BJ (cell line): ENCODE measurements at regions not wholly inside any gene's neighbourhood (a gene's known extent, or its start where the extent isn't known, plus 50 kb on each side); places are given as distances from the start of the nearest gene placed in this dataset.

ENCODE experiments used
- CTCF ChIA-PET: fragments of 350-600 bp; formaldehyde crosslinking; extraction: SDS; loops from one replicate; lab custom pipeline; 2021; ENCODE audit warnings: antibody characterized with exemption, inconsistent platforms; lab: Yijun Ruan, JAX
- POLR2A ChIA-PET: fragments of 300-600 bp; sonication (Branson Sonifier 250); formaldehyde crosslinking; extraction: SDS; loops from one replicate; lab custom pipeline; 2021; ENCODE audit warnings: antibody characterized with exemption; lab: Charles Lee
- DNase-seq: peaks from one replicate; pipeline ENCODE4 v3.0.0-alpha.2; 2011; ENCODE audit warnings: low read depth
- H3K27me3 ChIP-seq: 2 replicates; pipeline ENCODE4 v1.6.0; 2011; ENCODE audit warnings: low read length; ENCODE audit not compliant: control insufficient read depth, insufficient read depth
- H3K36me3 ChIP-seq: 2 replicates; pipeline ENCODE4 v1.5.1; 2011; ENCODE audit warnings: low read length; ENCODE audit not compliant: control insufficient read depth, insufficient read depth
- H3K4me3 ChIP-seq: 2 replicates; pipeline ENCODE4 v1.5.1; 2011; ENCODE audit warnings: low read depth, mild to moderate bottlenecking, control low read depth, low read length
- TF ChIP-seq, protein P1 (sequence below): IDR thresholded peaks from 2 replicates; pipeline ENCODE4 v1.5.1; 2011; ENCODE audit warnings: low read depth, mild to moderate bottlenecking, control low read depth, inconsistent platforms, low read length, moderate library complexity; ENCODE audit not compliant: insufficient read depth

DNA sequence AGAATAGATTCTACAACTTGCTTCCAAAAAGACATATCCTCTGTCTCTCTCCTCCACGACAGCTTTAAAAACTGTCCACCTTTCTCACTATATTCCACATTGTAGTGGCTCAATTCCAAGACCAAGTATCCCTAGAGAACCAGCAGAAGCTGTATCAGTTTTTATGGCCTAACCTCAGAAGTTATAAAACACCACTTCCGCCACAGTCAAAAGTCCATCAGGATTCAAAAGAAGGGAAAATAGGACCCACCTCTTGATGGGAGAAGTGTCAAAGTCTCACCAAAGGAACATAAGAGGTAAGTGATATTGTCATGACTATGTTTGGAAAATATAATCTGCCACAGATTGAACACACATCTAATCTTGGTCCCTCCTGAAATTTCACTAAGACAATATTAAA lies 299.2 kb upstream of the RGMB start:
- TF ChIP-seq, protein P1, sequence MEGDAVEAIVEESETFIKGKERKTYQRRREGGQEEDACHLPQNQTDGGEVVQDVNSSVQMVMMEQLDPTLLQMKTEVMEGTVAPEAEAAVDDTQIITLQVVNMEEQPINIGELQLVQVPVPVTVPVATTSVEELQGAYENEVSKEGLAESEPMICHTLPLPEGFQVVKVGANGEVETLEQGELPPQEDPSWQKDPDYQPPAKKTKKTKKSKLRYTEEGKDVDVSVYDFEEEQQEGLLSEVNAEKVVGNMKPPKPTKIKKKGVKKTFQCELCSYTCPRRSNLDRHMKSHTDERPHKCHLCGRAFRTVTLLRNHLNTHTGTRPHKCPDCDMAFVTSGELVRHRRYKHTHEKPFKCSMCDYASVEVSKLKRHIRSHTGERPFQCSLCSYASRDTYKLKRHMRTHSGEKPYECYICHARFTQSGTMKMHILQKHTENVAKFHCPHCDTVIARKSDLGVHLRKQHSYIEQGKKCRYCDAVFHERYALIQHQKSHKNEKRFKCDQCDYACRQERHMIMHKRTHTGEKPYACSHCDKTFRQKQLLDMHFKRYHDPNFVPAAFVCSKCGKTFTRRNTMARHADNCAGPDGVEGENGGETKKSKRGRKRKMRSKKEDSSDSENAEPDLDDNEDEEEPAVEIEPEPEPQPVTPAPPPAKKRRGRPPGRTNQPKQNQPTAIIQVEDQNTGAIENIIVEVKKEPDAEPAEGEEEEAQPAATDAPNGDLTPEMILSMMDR, result no peak
- H3K4me3 ChIP-seq, result no peak overlapping the region
- ChIA-PET POLR2A (no interaction called here), CTCF (interaction anchor here (1.2 kb wide), 1 partner anchor 295 kb away, joined by 5 read pairs; no protein-coding TSS in a partner anchor)
- no peaks in the 10 kb centered on the region for H3K36me3 ChIP-seq
- no peaks in the 10 kb centered on the region for H3K27me3 ChIP-seq
- DNase-seq, result no peak

DNA sequence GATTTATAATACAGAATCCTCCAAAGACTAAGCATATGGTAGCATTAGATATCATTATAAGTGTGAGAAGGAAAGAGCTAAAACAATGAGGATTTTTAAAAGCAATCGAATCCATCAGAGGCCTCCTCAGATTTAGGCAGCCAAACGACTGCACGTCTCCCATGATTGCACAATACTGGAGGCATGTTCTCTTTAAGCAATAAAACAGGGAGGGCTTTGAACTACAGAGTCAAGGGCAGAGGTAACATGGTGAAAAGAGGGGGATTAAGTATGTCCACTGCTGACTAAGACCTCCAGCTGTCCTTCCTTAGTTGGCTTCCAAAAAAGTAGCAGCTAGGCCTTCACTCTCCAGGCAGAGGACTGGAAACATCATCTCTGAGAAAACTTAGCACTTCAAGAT lies 298.7 kb upstream of the RGMB start:
- Histone ChIP-seq H3K4me3 (no peak overlapping the region), H3K27me3 (no peaks in the 10 kb centered on the region), H3K36me3 (no peaks in the 10 kb centered on the region)
- ChIA-PET CTCF (no interaction called here), POLR2A (no interaction called here)
- no peak for DNase-seq
- TF ChIP-seq, protein P1, result no peak

DNA sequence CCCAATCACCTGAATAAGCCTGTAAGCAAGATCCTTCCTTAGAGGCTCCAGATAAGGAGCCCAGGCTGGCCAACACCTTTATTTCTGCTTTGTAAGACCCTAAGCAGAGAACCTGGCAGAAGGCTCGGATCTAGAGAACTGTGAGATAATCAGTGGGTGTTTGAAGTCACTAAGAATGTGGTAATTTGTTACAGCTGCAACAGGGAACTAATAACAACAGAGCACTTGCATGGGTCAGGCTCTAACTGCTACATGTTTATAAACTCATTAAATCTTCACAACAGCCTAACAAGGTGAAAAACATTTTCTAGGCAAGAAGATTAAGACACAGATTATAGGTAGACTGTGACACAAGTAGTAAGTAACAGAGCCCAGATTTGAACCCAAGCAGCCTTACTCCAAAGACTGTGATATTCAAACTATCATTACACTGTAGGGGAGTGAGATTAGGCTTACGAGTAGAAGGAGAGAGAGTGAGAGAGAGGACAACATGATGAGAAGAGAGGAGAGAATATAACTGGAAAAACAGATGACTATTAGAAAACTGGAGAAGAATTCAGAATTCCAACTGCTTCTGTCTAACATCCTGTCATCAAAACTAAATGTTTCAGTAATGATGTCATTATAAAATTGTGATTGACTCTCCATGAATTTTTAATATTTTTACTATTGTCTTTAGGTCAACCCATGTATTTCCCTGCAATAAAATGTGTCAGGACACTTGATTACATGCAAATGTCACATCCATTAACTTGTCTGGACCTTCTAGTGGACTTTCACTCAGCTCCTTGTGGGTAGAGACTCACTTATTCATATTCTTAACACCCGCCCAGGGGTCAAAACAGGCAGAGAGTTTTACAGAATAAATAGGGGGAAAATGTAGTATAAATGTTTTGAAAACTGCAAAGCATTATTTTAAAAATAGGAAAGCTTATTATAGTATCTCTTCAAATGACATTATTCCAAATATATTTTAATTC lies 290.9 kb upstream of the RGMB start:
- POLR2A ChIA-PET, result no interaction called here
- DNase-seq, result no peak
- no peaks in the 10 kb centered on the region for H3K36me3 ChIP-seq
- no peak overlapping the region for H3K4me3 ChIP-seq
- TF ChIP-seq, protein P1, result no peak
- H3K27me3 ChIP-seq, result no peaks in the 10 kb centered on the region
- CTCF ChIA-PET, result interaction anchor here (1.0 to 2.2 kb wide), 5 partner anchors 10 to 286 kb away, joined by 3 to 7 read pairs (median 3); no protein-coding TSS in a partner anchor

DNA sequence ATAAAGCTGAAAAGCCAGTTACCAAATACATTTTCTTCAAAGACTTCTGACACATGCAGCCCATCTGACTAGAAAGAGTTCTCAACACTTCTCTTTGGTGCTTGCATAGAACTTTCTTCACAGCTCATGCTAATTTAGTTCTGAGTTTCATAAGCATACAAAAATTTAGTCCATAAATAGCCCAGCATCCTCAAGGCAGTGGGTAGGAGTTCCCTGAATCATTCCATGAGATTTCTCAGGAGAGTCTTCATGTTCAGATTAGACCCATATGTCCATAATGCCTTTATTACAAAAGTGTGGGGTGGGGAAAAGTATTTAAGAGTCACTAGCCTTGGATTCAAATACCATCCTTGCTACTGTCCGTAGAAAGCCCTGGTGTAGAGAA lies 290.2 kb upstream of the RGMB start:
- POLR2A ChIA-PET, result no interaction called here
- CTCF ChIA-PET, result interaction anchor here (1.0 to 2.2 kb wide), 5 partner anchors 10 to 285 kb away, joined by 3 to 7 read pairs (median 3); no protein-coding TSS in a partner anchor
- no peak overlapping the region for H3K4me3 ChIP-seq
- DNase-seq, result peak; percentile 93
- no peaks in the 10 kb centered on the region for H3K36me3 ChIP-seq
- TF ChIP-seq, protein P1, result no peak
- no peaks in the 10 kb centered on the region for H3K27me3 ChIP-seq

DNA sequence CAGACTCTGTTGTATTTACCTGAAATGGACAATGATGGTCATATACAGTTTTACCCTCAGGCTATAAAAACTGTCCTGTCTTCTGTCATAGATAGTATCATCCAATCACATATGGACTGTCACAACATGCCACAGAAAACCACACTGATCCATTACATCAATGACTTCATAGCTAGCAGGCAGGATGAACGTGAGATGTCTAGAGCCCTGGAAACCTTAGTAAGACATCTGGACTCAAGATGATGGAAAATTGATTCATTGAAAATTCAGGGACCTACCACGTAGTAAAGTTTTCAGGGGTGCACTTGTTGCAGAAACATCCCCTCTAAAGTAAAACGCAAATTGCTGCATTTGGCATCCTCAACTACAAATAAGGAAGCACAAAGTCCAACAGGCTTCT lies 284.4 kb upstream of the RGMB start:
- ChIA-PET POLR2A (no interaction called here), CTCF (interaction anchor here (2.8 kb wide), 1 partner anchor 279 kb away, joined by 7 read pairs; no protein-coding TSS in a partner anchor)

More for the DNA sequence above, 284.4 kb upstream of the RGMB start:
- H3K4me3 ChIP-seq, result no peak overlapping the region
- TF ChIP-seq, protein P1, result no peak
- no peak for DNase-seq
- no peaks in the 10 kb centered on the region for H3K27me3 ChIP-seq
- no peaks in the 10 kb centered on the region for H3K36me3 ChIP-seq
